HG02885 (cell line): ENCODE measurements at regions not wholly inside any gene's neighbourhood (a gene's known extent, or its start where the extent isn't known, plus 50 kb on each side); places are given as distances from the start of the nearest gene placed in this dataset.
"Not testable (repeated sequence)": the region's sequence is repeated elsewhere in the genome, so short reads cannot be mapped to it uniquely, and the experiment has no call there.

Experiments used
- ATAC-seq: cut with Tn5 transposase; IDR thresholded peaks from one replicate; pipeline ENCODE4 v1.9.1; 2021; ENCODE audit warnings: mild to moderate bottlenecking; ENCODE audit not compliant: unreplicated experiment, poor library complexity

- ATAC-seq: no peak
Observed at GRCh38 chr6:112502351-112503090, 155.4 kb downstream of the RFPL4B start.

GRCh38 chr6:112503091-112503596 is 156.0 kb downstream of the RFPL4B start:
- no peak for ATAC-seq

GRCh38 chr6:112504621-112505020 is 157.5 kb downstream of the RFPL4B start:
- no peak for ATAC-seq

- ATAC-seq: no peak
Observed at GRCh38 chr6:112511441-112511840, 164.3 kb downstream of the RFPL4B start.

GRCh38 chr6:112513175-112513574 is 166.0 kb downstream of the RFPL4B start:
- ATAC-seq: no peak

- ATAC-seq: peak; percentile 81
Observed at GRCh38 chr6:112522587-112522986, 175.5 kb downstream of the RFPL4B start.

DNA sequence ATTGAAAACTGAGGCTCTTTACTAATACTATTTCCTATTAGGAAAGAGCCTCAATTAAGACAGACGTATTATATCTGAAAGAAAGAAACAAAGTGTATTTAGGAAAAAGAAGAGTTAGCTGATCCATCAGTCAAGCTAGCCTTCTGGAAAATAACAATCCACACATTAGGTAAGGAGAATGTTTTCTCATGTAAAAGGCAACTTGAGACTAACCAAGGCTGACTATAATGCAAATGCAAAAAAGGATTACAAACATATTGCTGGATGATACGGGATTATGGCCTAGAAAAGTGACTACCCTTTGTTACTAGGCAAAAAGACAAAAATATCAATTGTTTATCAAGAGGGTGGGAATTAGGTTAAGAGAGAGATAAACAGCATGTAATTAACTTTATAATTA is 176.9 kb downstream of the RFPL4B start:
- no peak for ATAC-seq

- no peak for ATAC-seq
Observed at GRCh38 chr6:112525749-112526148, 178.6 kb downstream of the RFPL4B start.

DNA sequence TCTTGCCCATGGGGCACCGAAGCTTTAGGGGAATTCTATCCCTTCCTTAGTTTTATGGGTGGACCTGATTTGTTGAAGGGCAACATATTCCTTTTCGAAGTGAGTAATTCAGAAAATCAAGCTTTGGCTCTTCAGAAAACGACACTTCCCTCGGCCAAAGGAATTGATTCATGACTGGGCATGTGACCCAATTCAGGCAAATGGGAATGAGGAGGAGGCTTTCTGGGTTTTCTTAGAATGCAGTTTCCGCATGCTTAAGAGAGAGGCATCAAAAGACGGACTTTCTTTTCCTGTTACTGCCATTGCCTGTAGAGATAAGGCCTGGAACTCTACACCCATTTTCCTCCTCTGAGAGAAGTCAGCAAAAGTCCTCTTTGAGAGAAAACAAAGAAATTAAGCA is 179.5 kb downstream of the RFPL4B start:
- ATAC-seq: no peak

- not testable (repeated sequence) for ATAC-seq
Observed at GRCh38 chr6:112528306-112528705, 181.2 kb downstream of the RFPL4B start.

GRCh38 chr6:112535816-112536215 is 188.7 kb downstream of the RFPL4B start:
- ATAC-seq: no peak

DNA sequence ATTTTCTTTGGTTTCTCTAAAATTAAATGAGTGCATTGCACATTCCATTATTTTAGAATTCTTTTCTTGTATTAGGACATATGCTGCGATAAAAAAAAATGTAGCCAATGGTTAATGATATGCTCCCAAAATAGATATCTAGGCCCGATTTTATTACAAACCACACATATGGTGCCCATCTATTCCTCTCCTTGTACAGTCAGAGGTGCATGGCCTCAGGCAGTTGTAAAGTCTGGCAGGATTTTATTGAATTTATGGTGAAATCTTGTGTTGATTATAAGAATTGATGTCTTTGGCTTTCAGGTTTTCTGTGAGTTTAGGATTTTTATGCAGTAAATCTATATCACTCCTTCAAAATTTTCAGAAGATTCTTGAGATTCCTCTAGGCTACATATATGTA is 192.2 kb downstream of the RFPL4B start:
- ATAC-seq: no peak

- ATAC-seq: not testable (repeated sequence)
Observed at GRCh38 chr6:112541847-112542246, 194.7 kb downstream of the RFPL4B start.

DNA sequence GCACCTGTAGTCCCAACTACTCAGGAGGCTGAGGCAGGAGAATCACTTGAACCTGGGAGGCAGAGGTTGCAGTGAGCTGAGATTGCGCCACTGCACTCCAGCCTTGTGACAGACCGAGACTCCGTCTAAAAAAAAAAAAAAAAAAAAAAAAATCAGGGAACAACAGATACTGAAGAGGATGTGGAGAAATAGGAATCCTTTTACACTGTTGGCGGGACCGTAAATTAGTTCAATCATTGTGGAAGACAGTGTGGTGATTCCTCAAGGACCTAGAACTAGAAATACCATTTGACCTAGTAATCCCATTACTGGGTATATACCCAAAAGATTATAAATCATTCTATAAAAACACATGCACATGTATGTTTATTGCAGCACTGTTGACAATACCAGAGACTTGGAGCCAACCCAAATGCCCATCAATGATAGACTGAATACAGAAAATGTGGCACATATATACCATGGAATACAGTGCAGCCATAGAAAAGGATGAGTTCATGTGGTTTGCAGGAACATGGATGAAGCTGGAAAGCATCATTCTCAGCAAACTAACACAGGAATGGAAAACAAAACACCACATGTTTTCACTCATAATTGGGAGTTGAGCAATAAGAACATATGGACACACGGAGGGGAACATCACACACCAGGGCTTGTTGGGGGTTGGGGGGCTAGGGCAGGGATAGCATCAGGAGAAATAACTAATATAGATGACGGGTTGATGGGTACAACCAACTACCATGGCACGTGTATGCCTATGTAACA is 200.4 kb downstream of the RFPL4B start:
- not testable (repeated sequence) for ATAC-seq

- ATAC-seq: no peak
Observed at GRCh38 chr6:112549749-112550148, 202.6 kb downstream of the RFPL4B start.

GRCh38 chr6:112557435-112557834 is 210.3 kb downstream of the RFPL4B start:
- no peak for ATAC-seq

GRCh38 chr6:112557961-112558360 is 210.8 kb downstream of the RFPL4B start:
- ATAC-seq: no peak

GRCh38 chr6:112560651-112561050 is 213.5 kb downstream of the RFPL4B start:
- no peak for ATAC-seq

DNA sequence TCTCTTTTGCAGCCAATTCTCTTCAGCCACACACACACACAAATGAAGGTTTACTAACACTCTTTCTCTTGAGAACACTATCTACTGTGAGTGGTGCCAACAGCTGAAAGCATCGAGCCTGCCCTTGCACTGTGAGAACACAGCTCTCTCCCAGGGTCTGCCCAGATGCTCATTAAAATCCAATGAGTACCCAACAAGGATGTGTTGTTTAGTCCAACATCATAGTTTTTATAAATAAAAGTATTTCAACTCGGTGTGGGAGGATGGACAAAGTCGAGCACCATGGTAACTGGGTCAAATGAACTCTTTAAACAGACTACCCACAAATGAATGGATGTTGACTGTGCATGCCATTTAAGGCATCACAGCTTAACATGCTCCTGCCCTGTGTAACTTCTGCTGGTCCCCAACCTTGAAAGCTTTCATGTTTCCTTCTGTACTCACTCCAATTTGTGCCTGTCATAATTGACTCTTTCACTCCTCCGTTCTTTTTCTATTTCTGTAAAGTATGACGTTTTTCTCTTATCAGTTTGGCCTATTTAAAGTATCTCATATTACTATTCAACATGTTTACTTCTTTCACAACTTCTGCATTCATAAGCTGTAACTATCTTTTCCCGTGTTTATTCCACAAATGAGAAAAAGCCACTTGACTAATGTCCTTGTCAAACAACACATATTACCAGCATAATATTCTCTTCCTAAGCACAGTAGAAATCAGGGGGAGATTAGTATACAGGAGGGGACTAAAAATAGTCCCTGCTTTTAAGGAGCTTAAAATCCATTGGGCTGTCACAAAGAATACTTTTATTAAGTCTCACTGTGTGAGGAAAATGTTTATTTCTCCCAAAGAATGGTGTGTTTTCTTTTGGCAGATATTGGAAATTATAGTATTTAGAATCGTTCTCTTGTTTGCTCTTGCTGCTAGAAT is 215.4 kb downstream of the RFPL4B start:
- ATAC-seq: no peak

- ATAC-seq: no peak
Observed at GRCh38 chr6:112563368-112563767, 216.2 kb downstream of the RFPL4B start.
